GM18499 (cell line): ENCODE measurements at regions not wholly inside any gene's neighbourhood (a gene's known extent, or its start where the extent isn't known, plus 50 kb on each side); places are given as distances from the start of the nearest gene placed in this dataset.
"Not testable (repeated sequence)": the region's sequence is repeated elsewhere in the genome, so short reads cannot be mapped to it uniquely, and the experiment has no call there.

ENCODE experiments used
- ATAC-seq: cut with Tn5 transposase; IDR thresholded peaks from one replicate; pipeline ENCODE4 v1.9.1; 2021; ENCODE audit warnings: moderate number of reproducible peaks; ENCODE audit not compliant: insufficient read depth, unreplicated experiment

DNA sequence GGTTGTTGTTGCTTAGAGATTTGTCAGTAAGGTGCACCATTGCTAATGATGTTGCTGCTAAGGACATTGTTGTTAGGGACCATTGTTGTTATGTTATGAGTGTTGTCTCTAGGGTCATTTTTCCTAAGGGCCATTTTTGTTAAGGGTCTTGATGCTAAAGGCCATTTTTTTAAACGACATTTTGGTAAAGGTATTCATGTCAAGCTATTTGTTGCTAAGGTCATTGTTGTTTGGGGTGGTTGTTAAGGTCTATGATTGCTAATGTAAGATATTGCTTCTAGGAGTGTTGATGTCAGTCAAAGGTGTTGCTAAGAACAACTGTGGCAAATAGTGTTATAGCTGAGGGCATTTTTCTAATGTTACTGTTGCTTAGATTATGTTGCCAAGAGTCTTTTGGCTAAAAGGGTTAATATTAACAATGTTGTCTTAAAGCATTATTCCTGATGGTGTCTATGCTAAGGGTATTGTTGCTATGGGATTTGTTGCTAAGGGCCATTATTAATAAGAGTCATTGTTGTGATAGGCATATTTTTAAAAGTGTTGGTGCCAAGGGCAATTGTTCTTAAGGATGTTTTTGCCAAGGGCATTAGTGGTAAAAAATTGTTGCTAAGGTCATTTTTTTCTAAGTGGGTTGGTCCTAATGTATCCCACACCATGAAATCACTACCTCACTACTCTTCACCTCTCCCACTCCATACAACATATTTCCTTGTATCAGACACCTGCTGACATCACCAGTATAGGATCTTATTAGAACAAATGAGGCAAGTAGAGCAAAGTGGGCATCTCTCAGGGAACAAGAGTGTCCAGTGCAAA, 56.2 kb downstream of the SPATA31A6 start:
- not testable (repeated sequence) for ATAC-seq

- not testable (repeated sequence) for ATAC-seq
These were observed 56.8 kb downstream of the SPATA31A6 start for GRCh38 chr9:42240261-42240579.

GRCh38 chr9:42243211-42243610, 59.8 kb downstream of the SPATA31A6 start:
- ATAC-seq = not testable (repeated sequence)

GRCh38 chr9:42243822-42244221, 60.4 kb downstream of the SPATA31A6 start:
- not testable (repeated sequence) for ATAC-seq

DNA sequence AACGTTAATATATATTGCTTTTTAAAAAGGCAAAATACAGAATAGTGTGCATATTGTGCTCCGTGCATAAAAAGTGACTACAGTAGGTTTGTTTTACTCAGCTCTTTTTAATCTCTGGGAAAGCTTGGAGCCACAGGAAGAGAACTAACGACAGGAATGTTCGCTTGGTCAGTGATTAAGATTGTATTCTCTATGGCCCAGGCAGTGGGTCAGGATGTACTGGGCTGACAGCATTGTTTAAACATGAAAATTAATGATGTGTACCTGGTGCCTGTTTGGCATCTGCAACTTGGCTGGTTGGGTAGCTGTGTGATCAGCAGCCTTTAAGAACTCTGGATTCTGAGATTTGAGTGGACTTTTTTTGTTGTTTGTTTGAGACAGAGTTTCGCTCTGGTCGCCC, 85.3 kb downstream of the SPATA31A6 start:
- ATAC-seq = not testable (repeated sequence)

DNA sequence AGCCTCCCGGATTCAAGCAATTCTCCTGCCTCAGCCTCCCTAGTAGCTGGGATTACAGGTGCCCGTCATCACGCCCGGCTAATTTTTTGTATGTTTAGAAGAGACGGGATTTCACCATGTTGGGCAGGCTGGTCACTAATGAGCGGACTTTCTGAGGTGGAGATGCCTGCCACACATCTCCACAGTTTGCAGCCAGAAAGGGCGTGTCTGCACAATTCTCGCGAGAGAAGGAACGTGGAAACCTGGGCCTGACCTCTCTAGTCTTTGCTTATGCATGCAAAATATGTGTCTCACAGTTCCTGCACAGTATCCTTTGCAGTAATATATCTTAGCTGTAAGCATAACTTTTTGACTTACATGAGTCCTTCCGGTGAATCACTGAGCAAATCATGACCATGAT, 85.7 kb downstream of the SPATA31A6 start:
- ATAC-seq = not testable (repeated sequence)

- ATAC-seq = not testable (repeated sequence)
These were observed 89.7 kb downstream of the SPATA31A6 start for GRCh38 chr9:42273191-42273590.

DNA sequence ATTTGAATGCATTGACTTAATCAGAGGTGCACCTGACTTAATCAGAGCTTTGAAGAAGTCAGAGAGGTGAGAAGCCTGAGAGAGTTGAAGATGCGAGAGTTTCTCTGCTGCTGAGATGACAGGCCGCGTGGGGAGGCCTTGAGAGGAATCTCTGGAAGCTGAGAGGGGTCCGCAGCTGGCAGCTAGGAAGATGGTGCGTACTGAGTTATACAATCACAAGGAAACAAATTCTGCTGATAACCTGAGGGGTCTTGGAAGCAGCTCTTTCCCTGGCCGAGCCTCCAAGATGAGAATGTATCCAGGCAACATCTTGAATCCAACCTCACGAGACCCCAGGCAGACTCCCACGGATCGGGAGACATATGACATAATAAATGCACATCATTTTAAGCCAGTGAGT, 91.7 kb downstream of the SPATA31A6 start:
- ATAC-seq = no peak

GRCh38 chr9:42282531-42283178, 99.2 kb downstream of the SPATA31A6 start:
- not testable (repeated sequence) for ATAC-seq

GRCh38 chr9:42283179-42283543, 99.7 kb downstream of the SPATA31A6 start:
- ATAC-seq = not testable (repeated sequence)

- not testable (repeated sequence) for ATAC-seq
These were observed 102.8 kb downstream of the SPATA31A6 start for GRCh38 chr9:42286145-42286845.

DNA sequence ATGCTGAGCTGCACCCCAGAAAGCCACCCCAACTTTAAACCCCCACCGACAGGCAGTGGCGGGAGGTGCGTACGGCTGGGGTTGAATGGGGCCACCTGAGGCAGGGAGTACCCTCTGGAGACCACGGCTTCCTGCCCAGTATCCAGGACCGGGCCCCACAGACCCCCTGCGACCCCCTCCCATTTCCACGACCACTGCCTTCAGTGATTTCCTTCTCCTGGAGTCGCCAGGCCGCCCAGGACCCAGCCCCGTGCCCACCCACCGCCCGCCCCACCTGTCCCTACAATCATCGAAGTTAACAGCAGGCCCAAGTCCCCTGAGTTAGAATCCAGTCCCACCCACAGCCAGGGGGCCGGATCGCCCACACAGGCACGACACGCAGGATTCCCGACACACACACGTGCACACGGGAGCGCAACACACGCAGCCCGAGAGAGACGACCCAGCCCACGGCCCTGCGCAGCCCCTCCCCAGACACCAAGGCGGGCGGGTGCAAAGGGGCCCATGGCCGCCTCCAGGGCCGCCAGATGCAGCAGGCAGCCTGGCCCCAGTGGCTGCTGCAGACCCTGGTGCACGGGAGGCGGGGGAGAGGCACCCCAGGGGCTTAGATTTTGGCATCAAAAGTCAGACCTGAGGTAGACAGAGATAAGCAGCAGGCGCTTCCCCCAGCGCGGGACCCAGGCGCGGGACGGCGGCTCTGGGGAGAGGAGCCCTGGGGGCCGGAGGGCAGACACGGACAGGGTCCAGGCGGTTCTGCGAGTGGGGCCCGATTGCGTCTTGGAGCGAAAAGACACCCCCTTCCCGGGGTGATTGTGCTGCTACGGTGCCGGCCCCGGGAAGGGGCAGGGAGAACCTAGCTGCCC, 104.8 kb downstream of the SPATA31A6 start:
- ATAC-seq = not testable (repeated sequence)

DNA sequence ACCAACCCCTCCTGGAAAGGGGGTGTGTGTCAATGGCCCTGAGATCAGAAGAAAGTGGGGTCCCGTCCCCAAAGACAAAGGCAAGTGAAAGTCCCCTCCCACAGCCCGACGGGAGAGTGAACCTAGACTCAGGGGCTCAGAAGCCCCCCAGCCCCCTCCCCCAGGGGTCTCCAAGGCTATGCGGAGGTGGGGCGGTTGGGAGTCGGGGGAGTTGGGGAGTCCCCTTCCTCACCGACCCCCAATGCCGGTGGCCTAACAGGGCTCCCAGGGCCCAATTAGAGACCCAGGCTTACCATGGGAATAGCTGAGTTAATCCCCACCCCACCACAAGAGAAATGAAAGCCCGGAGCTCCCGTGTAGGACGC, 105.4 kb downstream of the SPATA31A6 start:
- not testable (repeated sequence) for ATAC-seq

GRCh38 chr9:42300124-42300523, 116.7 kb downstream of the SPATA31A6 start:
- ATAC-seq = not testable (repeated sequence)

DNA sequence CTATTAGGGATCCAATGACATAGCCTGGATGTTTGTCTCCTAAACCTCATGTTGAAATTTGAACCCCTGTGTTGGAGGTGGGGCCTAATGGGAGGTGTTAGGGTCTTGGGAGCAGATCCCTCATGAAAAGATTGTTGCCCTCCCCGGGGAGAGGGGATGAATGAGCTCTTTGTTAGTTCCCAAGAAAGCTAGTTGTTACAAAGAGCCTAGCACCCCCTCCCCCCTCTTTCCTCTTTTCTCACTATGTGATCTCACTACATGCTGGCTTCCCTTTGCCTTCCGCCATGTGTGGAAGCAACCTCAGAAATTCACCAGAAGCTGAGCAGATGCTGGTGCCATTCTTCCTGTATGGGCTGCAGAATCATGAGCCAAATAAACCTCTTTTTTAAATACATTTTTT, 123.2 kb downstream of the SPATA31A6 start:
- not testable (repeated sequence) for ATAC-seq

GRCh38 chr9:42307449-42307848, 124.0 kb downstream of the SPATA31A6 start:
- ATAC-seq = not testable (repeated sequence)

- not testable (repeated sequence) for ATAC-seq
These were observed 127.5 kb downstream of the SPATA31A6 start for GRCh38 chr9:42310972-42311371.

GRCh38 chr9:42316026-42316425, 132.6 kb downstream of the SPATA31A6 start:
- not testable (repeated sequence) for ATAC-seq

DNA sequence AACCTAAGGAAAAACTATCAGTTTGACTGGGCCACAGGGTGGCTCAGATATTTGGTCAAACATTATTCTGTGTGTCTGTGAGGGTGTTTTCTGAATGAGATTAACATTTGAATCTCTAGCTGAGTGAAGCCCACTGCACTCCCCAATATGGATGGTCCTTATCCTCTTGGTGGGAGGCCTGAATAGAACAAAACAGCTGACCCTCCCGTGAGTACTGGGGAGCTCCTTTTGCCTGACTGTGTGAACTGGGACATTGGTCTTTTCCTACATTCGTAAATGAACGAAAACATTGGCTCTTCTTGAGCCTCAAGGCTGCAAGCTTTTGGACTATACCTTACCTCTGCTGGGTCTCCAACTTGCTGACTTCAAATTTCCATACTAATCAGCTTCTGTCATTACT, 134.2 kb downstream of the SPATA31A6 start:
- not testable (repeated sequence) for ATAC-seq

- not testable (repeated sequence) for ATAC-seq
These were observed 139.8 kb downstream of the SPATA31A6 start for GRCh38 chr9:42323084-42323809.
